A549 (cell line): ENCODE measurements at regions not wholly inside any gene's neighbourhood (a gene's known extent, or its start where the extent isn't known, plus 50 kb on each side); places are given as distances from the start of the nearest gene placed in this dataset.

Experiments
- ATAC-seq, 2 experiments: fragments of 200-7000 bp in 1 of 2; fragments of >200 bp in 1 of 2; cut with Nextera tagmentation in 1 of 2; cut with Tn5 transposase in 1 of 2; 3 replicates each; pipeline versions ENCODE4 v1.8.0 to v1.9.1; 2018 to 2020; ENCODE audit warnings: mild to moderate bottlenecking in 1 of 2, moderate library complexity in 1 of 2
- CTCF ChIA-PET: fragments of 300-600 bp; sonication (Branson Sonifier 250); formaldehyde crosslinking; extraction: SDS; loops from one replicate; lab custom pipeline; 2021; ENCODE audit warnings: antibody characterized with exemption, inconsistent platforms; lab: Yijun Ruan, JAX
- POLR2A ChIA-PET: fragments of 350-600 bp; formaldehyde crosslinking; extraction: SDS; loops from one replicate; lab custom pipeline; 2021; ENCODE audit warnings: antibody characterized with exemption, inconsistent platforms; lab: Yijun Ruan, JAX
- DNase-seq, 2 experiments: peaks; one replicate each; pipeline versions ENCODE4 v3.0.0 to v3.0.0-alpha.2; 2011 to 2016; ENCODE audit warnings: low read depth in 1 of 2, low spot score in 1 of 2
- FAIRE-seq: peaks from 2 replicates; lab custom pipeline; 2011; peaks lifted over from hg19 to GRCh38; lab: Jason Lieb, UNC
- H3K27ac ChIP-seq, 2 experiments: fragments of >200 bp; sonication (Bioruptor Twin); formaldehyde crosslinking; 3 replicates each; pipeline ENCODE4 v1.5.1; 2016 to 2017
- H3K4me1 ChIP-seq: fragments of >200 bp; sonication (Bioruptor Twin); formaldehyde crosslinking; 3 replicates; pipeline ENCODE4 v1.6.1; 2016
- H3K4me2 ChIP-seq: fragments of >200 bp; sonication (Bioruptor Twin); formaldehyde crosslinking; 3 replicates; pipeline ENCODE4 v1.6.1; 2016
- H3K4me3 ChIP-seq: fragments of >200 bp; sonication (Bioruptor Twin); formaldehyde crosslinking; 3 replicates; pipeline ENCODE4 v1.5.1; 2016
- H3K9me3 ChIP-seq: fragments of >200 bp; sonication (Bioruptor Twin); formaldehyde crosslinking; 3 replicates; pipeline ENCODE4 v1.6.1; 2016
- BHLHE40 ChIP-seq: IDR thresholded peaks from 2 replicates; pipeline ENCODE4 v1.6.1; 2012; ENCODE audit warnings: low read depth, low read length, inconsistent platforms
- CBX2 ChIP-seq: fragments of 200-600 bp; sonication (generic); IDR thresholded peaks from 2 replicates; pipeline ENCODE4 v1.6.1; 2016; ENCODE audit warnings: low read depth, mild to moderate bottlenecking, borderline replicate concordance
- CHD2 ChIP-seq: fragments of 150-350 bp; IDR thresholded peaks from 2 replicates; pipeline ENCODE4 v1.6.1; 2014; ENCODE audit warnings: low read length; ENCODE audit not compliant: partially characterized antibody
- CHD4 ChIP-seq: fragments of 200-600 bp; sonication (generic); IDR thresholded peaks from 2 replicates; pipeline ENCODE4 v1.6.1; 2016; ENCODE audit warnings: antibody characterized with exemption, mild to moderate bottlenecking, borderline replicate concordance
- CTCF ChIP-seq: fragments of >200 bp; sonication (Bioruptor Twin); formaldehyde crosslinking; IDR thresholded peaks from 3 replicates; pipeline ENCODE4 v1.5.1; 2016
- EHMT2 ChIP-seq: fragments of 200-600 bp; sonication (generic); IDR thresholded peaks from 2 replicates; pipeline ENCODE4 v1.6.1; 2016; ENCODE audit warnings: antibody characterized with exemption, low read depth, mild to moderate bottlenecking, moderate library complexity
- EP300 ChIP-seq, 2 experiments: fragments of >200 bp; sonication (Bioruptor Twin); formaldehyde crosslinking; IDR thresholded peaks; 2 replicates in 1 of 2; 3 replicates in 1 of 2; pipeline ENCODE4 v1.6.1; 2016 to 2017
- FOXS1 ChIP-seq: fragments of 250-450 bp; sonication (Bioruptor Pico); IDR thresholded peaks from 2 replicates; pipeline ENCODE4 v1.5.0; 2020; ENCODE audit warnings: mild to moderate bottlenecking, moderate library complexity
- HEYL ChIP-seq: fragments of 250-450 bp; sonication (Bioruptor Pico); IDR thresholded peaks from 2 replicates; pipeline ENCODE4 v1.8.0; 2021; ENCODE audit warnings: mild to moderate bottlenecking, moderate library complexity
- HOXA7 ChIP-seq: fragments of 250-450 bp; sonication (Bioruptor Pico); IDR thresholded peaks from 2 replicates; pipeline ENCODE4 v1.5.0; 2020; ENCODE audit warnings: mild to moderate bottlenecking, moderate library complexity
- HOXB13 ChIP-seq: fragments of 250-450 bp; sonication (Bioruptor Pico); IDR thresholded peaks from 2 replicates; pipeline ENCODE4 v1.5.0; 2020; ENCODE audit warnings: low read depth, mild to moderate bottlenecking, moderate library complexity
- MAFK ChIP-seq: fragments of 450-650 bp; IDR thresholded peaks from 2 replicates; pipeline ENCODE4 v1.6.1; 2014; ENCODE audit not compliant: partially characterized antibody
- MAX ChIP-seq: IDR thresholded peaks from 2 replicates; pipeline ENCODE4 v1.6.1; 2012
- NR3C1 ChIP-seq: fragments of >200 bp; sonication (Bioruptor Twin); formaldehyde crosslinking; IDR thresholded peaks from 3 replicates; pipeline ENCODE4 v1.6.1; 2017
- POLR2AphosphoS2 ChIP-seq: conservative IDR thresholded peaks from 2 replicates; pipeline ENCODE4 v1.6.1; 2012; ENCODE audit warnings: low read length, improper control_type of control experiment, inconsistent platforms
- RARB ChIP-seq: fragments of 250-450 bp; sonication (Bioruptor Pico); IDR thresholded peaks from 2 replicates; pipeline ENCODE4 v1.8.0; 2021; ENCODE audit warnings: mild to moderate bottlenecking, moderate library complexity
- SREBF2 ChIP-seq: fragments of 450-650 bp; IDR thresholded peaks from 2 replicates; pipeline ENCODE4 v1.6.1; 2014; ENCODE audit warnings: mild to moderate bottlenecking, moderate library complexity
- TFCP2L1 ChIP-seq: fragments of 250-450 bp; sonication (Bioruptor Pico); IDR thresholded peaks from 2 replicates; pipeline ENCODE4 v1.5.0; 2021; ENCODE audit warnings: mild to moderate bottlenecking
- USF2 ChIP-seq: fragments of 450-650 bp; IDR thresholded peaks from 2 replicates; pipeline ENCODE4 v1.6.1; 2014; ENCODE audit warnings: antibody characterized with exemption
- WGBS: methylation state at CpG from one replicate; pipeline ENCODE4 v1.1.6; 2017; ENCODE audit errors: missing lambda C conversion rate; 5-methylcytosine and 5-hydroxymethylcytosine counted together

GRCh38 chr22:26958378-26958777, 301.0 kb downstream of the MIAT start (continued):
- no peak for TF ChIP-seq BHLHE40
- no peak for TF ChIP-seq HOXA7 (CRISPR knock-in tag)

DNA sequence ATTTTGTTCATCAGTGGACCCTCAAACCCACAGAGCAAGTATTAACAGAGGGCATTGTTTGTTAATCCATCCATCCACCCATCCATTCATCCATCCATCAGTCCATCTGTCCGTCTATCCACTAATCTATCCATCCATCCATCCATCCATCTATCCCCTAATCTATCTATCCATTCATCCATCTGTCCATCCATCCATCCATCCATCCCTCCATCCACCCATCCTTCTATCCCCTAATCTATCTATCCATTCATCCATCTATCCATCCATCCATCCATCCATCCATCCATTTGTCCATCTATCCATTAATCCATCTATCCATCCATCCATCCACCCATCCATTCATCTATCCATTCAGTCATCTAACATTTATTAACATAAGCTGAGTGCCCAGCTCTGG, 307.3 kb downstream of the MIAT start:
- no peak overlapping the region for H3K4me3 ChIP-seq
- no peak overlapping the region for H3K27ac ChIP-seq
- ATAC-seq: no peak
- H3K4me1 ChIP-seq: no peaks in the 10 kb centered on the region
- H3K9me3 ChIP-seq: no peaks in the 10 kb centered on the region
- ChIA-PET CTCF (interaction anchor here (0.8 to 1.0 kb wide), 2 partner anchors 13 to 1717 kb away, joined by 3 read pairs; no protein-coding TSS in a partner anchor), POLR2A (no interaction called here)
- H3K4me2 ChIP-seq: no peak overlapping the region
- FAIRE-seq: no peak
- DNase-seq: no peak
- WGBS: 35% methylated on average over 1 of the region's 1 CpG
- TF ChIP-seq EHMT2: no peak
- TF ChIP-seq CHD2: no peak
- TF ChIP-seq BHLHE40: no peak
- no peak for TF ChIP-seq CBX2
- no peak for TF ChIP-seq NR3C1
- no peak for TF ChIP-seq EP300 (IDR thresholded peaks at IDR 0.05)
- no peak for TF ChIP-seq HOXB13 (CRISPR knock-in tag)

DNA sequence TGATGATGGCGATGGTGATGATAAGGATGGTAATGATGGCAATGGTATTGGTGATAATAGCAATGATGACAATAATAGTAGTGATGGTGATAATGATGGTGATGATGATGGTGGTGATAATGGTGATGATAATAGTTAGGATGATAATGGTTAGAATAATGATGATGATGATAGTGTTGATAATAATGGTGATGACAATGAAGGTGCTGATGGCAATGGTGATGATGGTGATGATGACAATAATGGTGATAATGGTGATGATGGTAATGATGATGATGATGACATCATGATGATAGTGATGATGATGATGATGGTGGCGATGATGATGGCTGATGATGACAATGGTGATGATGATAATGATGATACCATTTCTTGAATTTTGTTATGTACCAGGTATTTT, 309.9 kb downstream of the MIAT start:
- Histone ChIP-seq H3K27ac (no peak overlapping the region), H3K9me3 (no peaks in the 10 kb centered on the region), H3K4me2 (no peak overlapping the region), H3K4me3 (no peak overlapping the region), H3K4me1 (no peaks in the 10 kb centered on the region)
- WGBS: 68% methylated on average over 2 of the region's 2 CpGs
- no peak for ATAC-seq
- no peak for FAIRE-seq
- CTCF ChIA-PET: no interaction called here
- POLR2A ChIA-PET: no interaction called here
- DNase-seq: no peak
- TF ChIP-seq CTCF: no peak
- TF ChIP-seq MAX: no peak
- TF ChIP-seq SREBF2: no peak
- no peak for TF ChIP-seq HEYL (CRISPR knock-in tag)
- no peak for TF ChIP-seq RARB
- TF ChIP-seq POLR2AphosphoS2: no peak

DNA sequence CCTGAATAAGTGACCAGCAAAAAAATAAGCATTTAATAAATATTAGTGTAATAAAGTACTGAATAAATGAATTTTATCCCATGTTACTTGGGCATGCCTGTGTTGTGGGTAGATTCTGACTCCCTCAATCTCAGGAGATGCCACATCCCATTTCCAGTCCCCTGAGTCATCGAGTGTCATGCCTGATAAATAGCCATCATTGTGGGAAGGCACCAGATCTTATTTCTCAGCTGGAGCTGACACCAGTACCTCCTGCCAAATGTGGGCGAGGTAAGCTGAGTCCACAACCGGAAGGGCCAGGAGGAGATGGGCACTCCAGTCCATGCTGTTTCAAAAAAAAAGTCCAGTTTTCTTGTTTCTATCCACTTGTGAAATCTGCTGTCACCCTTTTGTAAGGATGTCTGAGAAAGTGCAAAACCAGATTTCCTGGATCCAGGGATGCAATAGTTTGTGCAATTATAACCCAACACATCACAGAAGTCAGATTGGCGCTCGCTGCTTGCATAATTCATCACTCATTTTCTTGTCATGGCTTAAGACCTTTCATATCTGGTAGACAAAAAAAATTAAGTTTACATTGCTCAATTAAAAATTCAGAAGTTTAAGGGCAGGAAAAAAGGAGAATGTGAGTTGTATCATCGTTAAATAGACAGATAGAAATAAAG, 311.6 kb downstream of the MIAT start:
- no peak overlapping the region for H3K4me2 ChIP-seq
- no peak for FAIRE-seq
- no peak for ATAC-seq
- DNase-seq: no peak
- no peaks in the 10 kb centered on the region for H3K9me3 ChIP-seq
- CTCF ChIA-PET: no interaction called here
- 52% methylated on average over 6 of the region's 6 CpGs for WGBS
- no peak overlapping the region for H3K4me3 ChIP-seq
- no peaks in the 10 kb centered on the region for H3K4me1 ChIP-seq
- POLR2A ChIA-PET: no interaction called here
- TF ChIP-seq HOXB13 (CRISPR knock-in tag): no peak
- no peak for TF ChIP-seq TFCP2L1 (CRISPR knock-in tag)
- TF ChIP-seq FOXS1 (CRISPR knock-in tag): no peak
- TF ChIP-seq RARB: no peak
- TF ChIP-seq CTCF: no peak
- TF ChIP-seq MAFK: no peak
- no peak for TF ChIP-seq CHD4
- no peak for TF ChIP-seq USF2
- no peak overlapping the region for H3K27ac ChIP-seq
